ENCODE measurements at regions not wholly inside any gene's neighbourhood (a gene's known extent, or its start where the extent isn't known, plus 50 kb on each side); places are given as distances from the start of the nearest gene placed in this dataset.

- H3K4me3 ChIP-seq (replicated peaks; ENCODE audit: low read depth, low read length): no peak overlapping the region
- no peak for TF ChIP-seq CTCF (IDR thresholded peaks at IDR 0.05; ENCODE audit: low read depth, low read length, missing control alignments)
- no peak for DNase-seq (ENCODE audit: extremely low read depth, low read depth)
Observed at GRCh38 chr16:14345512-14346115, 274.5 kb downstream of the MRTFB start.

GRCh38 chr16:14344945-14345344 is 273.8 kb downstream of the MRTFB start:
- TF ChIP-seq CTCF (IDR thresholded peaks at IDR 0.05; ENCODE audit: low read depth, low read length, missing control alignments): no peak
- no peak overlapping the region for H3K4me3 ChIP-seq (replicated peaks; ENCODE audit: low read depth, low read length)
- DNase-seq (ENCODE audit: extremely low read depth, low read depth): no peak

- H3K4me3 ChIP-seq (replicated peaks; ENCODE audit: low read depth, low read length): no peak overlapping the region
- no peak for TF ChIP-seq CTCF (IDR thresholded peaks at IDR 0.05; ENCODE audit: low read depth, low read length, missing control alignments)
- DNase-seq (ENCODE audit: extremely low read depth, low read depth): no peak
Observed at GRCh38 chr16:14344292-14344691, 273.2 kb downstream of the MRTFB start.

- no peak for DNase-seq (ENCODE audit: extremely low read depth, low read depth)
- TF ChIP-seq CTCF (IDR thresholded peaks at IDR 0.05; ENCODE audit: low read depth, low read length, missing control alignments): no peak
- no peak overlapping the region for H3K4me3 ChIP-seq (replicated peaks; ENCODE audit: low read depth, low read length)
Observed at GRCh38 chr16:14341324-14342225, 270.5 kb downstream of the MRTFB start.

GRCh38 chr16:14339694-14340093 is 268.6 kb downstream of the MRTFB start:
- TF ChIP-seq CTCF (IDR thresholded peaks at IDR 0.05; ENCODE audit: low read depth, low read length, missing control alignments): no peak
- H3K4me3 ChIP-seq (replicated peaks; ENCODE audit: low read depth, low read length): no peak overlapping the region
- DNase-seq (ENCODE audit: extremely low read depth, low read depth): no peak

GRCh38 chr16:14338969-14339368 is 267.9 kb downstream of the MRTFB start:
- DNase-seq (ENCODE audit: extremely low read depth, low read depth): no peak
- H3K4me3 ChIP-seq (replicated peaks; ENCODE audit: low read depth, low read length): no peak overlapping the region
- TF ChIP-seq CTCF (IDR thresholded peaks at IDR 0.05; ENCODE audit: low read depth, low read length, missing control alignments): no peak

Measured in HFF-Myc (cell line).